HG03460 (cell line): ENCODE measurements at regions not wholly inside any gene's neighbourhood (a gene's known extent, or its start where the extent isn't known, plus 50 kb on each side); places are given as distances from the start of the nearest gene placed in this dataset.
"Not testable (repeated sequence)": the region's sequence is repeated elsewhere in the genome, so short reads cannot be mapped to it uniquely, and the experiment has no call there.

Source experiments
- ATAC-seq: cut with Tn5 transposase; IDR thresholded peaks from one replicate; pipeline ENCODE4 v1.9.1; 2021; ENCODE audit not compliant: unreplicated experiment

DNA sequence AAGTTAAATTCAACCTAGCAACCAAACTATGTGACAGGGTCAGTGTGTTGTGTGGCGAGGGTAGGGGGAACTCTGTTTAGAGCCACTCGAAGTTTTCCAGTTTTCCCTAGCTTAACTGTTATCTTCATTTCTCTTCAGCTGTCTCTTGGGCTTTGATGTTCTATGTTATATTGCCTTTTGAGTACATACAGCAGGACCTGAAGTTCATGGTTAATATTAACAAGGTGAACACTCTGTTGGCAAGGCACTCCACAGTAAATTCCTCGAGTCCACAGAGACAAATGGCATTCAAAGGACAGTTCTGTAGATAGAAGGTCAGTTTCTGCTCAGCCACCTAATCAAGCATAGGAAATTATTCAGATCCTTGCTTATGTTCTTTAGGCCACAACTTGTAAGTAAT is 147.9 kb upstream of the DPH6 start:
- ATAC-seq = no peak

DNA sequence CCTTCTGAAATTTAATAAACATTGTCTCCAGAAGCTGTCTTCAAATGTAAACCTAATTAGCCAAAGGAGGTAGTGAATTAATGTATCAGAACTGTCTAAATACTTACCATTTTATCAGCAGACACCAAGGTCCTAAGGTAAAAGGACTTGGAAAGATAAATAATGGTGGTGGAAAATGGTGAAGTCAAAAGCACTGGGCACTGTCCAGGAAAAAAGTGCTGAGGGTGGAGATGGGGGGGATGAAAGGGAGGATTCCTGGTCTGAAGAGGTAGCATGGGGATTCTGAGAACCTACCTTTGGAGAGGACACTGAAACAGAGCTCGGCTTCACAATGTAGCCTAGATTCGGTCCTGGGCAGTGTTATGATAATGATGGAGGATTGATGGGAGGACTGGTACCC is 149.0 kb upstream of the DPH6 start:
- ATAC-seq = no peak

- no peak for ATAC-seq
Measured at GRCh38 chr15:35696767-35697231, 150.8 kb upstream of the DPH6 start.

GRCh38 chr15:35697549-35698299 is 151.8 kb upstream of the DPH6 start:
- no peak for ATAC-seq

- ATAC-seq = no peak
Measured at GRCh38 chr15:35698331-35698730, 152.4 kb upstream of the DPH6 start.

DNA sequence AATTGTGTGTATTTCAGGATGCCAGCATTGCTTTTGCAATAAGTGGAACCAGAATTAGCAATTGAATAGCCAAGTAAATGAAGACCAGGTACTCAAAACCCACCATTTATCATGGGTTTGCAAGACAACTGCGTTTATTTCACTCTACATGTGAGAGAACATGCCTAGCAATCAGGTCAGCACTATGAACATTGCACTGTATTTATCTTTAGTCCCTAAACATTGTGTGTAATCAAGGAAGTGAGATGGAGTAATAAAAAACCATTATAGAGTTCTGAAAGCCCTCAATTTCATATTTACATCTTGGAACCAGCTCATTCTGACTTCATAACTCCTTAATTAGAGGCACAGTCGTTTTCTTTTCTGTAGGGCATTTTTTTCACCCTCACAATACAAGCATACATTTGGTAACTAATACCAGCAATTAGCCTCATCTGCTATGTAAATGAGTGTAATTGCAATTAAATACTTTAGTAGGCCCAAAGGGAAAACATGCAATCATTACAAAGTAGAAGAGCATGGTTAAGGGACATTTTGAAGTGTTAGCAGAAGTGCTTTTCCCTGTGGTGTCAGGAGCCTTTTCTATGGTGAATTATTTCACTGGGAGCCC is 153.1 kb upstream of the DPH6 start:
- no peak for ATAC-seq

DNA sequence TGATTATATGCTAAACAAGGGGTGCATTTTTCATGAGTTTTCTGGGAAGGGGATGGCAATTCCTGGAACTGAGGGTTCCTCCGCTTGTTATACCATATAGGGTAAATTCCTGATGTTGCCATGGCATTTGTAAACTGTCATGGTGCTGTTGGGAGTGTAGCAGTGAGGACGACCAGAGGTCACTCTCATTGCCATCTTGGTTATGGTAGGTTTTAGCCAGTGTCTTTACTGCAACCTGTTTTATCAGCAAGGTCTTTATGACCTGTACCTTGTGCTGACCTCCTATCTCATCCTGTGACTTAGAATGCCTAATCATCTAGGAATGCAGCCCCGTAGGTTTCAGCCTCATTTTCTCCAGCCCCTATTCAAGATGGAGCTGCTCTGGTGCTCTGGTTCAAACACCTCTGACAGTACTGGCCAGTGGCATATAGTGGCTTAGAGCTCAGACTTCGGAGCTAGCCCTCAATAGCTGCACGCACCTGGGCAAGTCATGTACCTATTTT is 154.2 kb upstream of the DPH6 start:
- ATAC-seq = not testable (repeated sequence)

GRCh38 chr15:35701402-35702046 is 155.6 kb upstream of the DPH6 start:
- ATAC-seq = no peak

GRCh38 chr15:35702946-35703495 is 157.1 kb upstream of the DPH6 start:
- no peak for ATAC-seq

DNA sequence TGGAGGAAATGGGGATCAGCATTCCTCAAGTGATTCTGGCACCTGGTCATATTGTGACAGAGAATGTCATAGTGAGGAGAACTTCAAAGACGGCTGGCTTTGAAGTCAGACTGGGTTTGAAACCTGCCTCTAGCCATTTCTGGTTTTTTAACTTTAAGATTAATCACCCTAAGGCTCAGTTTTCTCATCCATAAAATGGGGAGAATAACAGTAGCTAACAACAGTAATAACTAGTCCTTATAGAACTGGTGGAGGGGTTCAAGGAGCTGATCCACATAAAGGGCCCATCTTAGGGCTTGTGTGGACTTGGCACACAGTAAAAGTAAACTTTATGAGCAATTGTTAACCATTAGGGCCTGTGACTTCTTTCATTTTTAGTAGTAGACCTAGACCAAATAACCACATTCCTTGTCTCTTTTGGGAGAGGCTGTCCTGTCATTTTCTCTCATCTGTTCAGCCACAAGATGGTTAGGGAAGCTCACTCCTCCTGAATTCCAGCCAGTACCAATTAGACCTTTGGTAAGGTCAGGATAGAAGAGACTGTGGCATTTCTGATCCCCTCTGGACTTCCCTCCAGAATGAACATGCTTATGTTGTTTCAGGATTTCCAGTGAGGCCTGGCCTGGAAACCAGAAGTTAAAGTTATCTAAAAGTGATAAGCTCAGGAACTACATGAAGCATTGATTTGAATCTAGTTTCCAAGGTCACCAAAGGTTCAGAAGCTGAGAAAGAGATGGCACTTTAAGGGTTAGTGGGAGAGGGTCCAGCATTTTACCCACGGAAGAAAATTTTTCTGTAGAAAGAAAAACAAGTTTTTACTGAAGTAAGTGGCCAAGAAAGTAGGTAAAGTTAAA is 159.3 kb upstream of the DPH6 start:
- ATAC-seq = no peak

- ATAC-seq = no peak
Measured at GRCh38 chr15:35705884-35706585, 160.1 kb upstream of the DPH6 start.

DNA sequence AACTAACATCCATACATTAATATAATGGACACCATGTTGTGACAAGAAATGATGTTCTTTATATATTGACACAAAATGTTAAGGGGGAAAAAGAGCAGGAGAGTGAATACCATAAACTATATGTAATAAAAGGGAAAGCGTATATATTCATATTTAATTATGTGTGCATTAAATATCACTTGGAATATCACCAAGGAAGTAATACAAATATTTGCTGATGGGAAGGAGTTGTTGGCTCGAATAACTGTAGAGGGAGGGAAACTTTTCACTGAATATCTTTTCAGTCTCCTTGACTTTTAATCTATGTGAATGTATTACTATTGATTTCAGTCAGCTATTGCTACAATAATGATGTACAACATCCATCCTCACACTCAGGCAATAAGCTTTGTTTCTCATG is 167.0 kb upstream of the DPH6 start:
- ATAC-seq = no peak

DNA sequence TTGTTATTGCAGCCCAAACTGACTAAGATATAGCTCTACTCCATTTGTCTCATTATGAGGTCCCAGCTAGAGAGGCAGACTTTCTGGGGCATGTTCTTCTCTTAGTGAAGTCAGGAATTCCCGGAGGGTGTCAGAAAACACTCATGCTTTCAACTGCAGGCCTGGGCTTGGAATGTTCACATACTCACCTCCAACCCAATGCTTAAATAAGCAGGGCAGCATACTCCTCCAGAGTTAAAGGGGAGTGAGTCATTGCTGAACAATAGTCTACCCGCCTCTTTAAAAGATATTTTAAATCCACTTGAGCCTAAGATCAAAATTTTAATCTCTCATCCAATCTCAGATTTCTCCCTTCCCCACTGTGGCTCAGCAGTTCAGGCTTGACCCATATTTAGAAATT is 167.8 kb upstream of the DPH6 start:
- no peak for ATAC-seq

DNA sequence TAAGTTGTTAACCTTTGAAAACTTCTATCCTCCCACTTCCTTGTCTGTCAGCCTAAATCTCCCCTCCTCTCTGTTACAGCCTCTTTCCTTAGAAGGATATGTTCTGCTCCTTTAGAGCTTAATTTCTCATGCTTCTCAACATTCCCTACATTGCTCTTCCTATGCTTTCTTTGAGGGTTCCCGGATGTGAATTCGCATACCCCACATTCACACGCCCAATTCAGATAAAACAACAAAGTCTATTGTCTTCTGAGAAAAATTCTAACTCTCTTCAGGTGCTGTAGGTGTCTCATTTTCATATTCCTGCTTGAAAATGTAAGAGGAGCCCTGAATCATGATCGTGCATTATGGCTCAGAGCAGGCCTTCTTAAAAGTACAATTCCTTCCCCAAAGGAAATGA is 171.8 kb upstream of the DPH6 start:
- no peak for ATAC-seq

DNA sequence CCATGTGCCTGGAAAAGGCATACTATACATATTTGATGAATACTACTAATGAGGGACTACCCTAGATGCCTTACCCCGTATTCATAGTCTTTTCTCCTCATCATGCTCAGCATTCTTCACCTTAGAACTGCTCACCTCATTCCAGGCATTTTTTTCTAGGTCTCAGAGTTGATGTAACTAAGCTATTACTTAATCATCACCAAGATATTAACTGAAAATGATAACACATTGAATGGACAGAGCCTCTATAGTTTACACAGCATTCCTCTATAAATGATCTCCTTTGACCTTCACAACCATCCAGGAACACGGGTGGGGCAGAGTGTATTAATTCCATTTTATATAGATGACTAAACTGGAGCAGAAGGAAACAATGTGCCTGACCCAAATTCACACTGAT is 174.1 kb upstream of the DPH6 start:
- ATAC-seq = no peak

GRCh38 chr15:35720984-35721383 is 175.0 kb upstream of the DPH6 start:
- ATAC-seq = no peak

- ATAC-seq = no peak
Measured at GRCh38 chr15:35721751-35722150, 175.8 kb upstream of the DPH6 start.

DNA sequence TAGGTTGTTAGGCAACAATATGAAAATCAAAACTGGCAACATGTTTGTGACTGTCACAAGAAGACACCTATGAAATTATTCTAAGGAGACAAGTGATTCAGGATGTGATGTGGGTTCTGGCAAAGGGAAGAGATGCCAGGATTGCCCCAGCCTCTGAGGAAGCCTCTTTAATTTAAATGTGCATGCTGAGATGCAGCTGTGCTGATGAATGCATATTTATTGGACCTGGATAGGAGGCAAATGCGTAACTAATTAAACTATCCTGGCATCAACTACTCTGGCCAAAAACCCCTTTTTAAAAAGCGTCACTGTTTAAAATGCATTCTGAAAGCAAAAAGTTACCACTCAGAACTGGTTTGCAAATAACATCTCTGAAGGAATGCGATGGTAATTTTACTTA is 176.5 kb upstream of the DPH6 start:
- ATAC-seq = no peak

GRCh38 chr15:35723120-35723847 is 177.3 kb upstream of the DPH6 start:
- no peak for ATAC-seq

DNA sequence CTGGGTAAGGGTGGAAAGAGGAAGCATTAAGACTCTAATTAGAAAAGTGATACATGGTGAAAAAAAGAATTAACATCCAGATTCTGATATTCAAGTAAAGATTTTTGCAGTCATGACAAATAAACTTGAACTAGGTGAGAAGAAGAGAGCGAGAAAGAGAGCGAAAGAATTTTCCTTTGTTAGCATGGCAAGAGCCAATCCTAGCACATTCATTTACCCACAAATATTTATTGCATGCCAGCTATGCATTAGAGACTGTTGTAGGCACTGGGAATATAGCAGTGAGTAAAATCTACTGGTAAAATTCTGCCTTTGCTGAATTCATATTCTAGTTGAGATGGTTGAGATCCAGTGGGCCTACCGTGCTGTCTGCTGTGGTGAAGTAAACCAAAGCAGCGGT is 177.9 kb upstream of the DPH6 start:
- ATAC-seq = no peak
